NCI-H510A (cell line): ENCODE measurements at regions not wholly inside any gene's neighbourhood (a gene's known extent, or its start where the extent isn't known, plus 50 kb on each side); places are given as distances from the start of the nearest gene placed in this dataset.

Experiments used
- DNase-seq: peaks from one replicate; lab custom pipeline; 2025; lab: John Stamatoyannopoulos, UW

DNA sequence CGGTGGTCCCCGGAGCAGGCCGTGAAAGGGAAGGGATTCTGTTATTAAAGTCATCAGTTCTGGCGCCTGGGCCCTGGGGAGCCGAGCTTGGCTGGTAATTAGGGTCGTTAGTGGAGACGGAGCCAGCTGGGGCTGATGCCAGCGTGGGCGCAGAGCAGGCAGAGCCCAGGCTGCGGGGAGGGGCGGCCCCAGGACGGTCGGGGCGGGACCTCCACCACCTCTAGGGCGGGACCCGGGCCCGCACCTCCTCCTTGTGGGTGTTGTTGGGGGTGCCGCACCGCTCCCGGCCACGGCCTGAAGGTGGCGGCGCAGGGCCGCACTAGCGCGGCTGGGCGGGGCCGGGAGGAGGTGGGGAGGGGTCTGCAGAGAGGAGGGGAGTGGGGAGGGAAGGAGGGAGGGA lies 470.6 kb downstream of the PTPRU start:
- DNase-seq: no peak

DNA sequence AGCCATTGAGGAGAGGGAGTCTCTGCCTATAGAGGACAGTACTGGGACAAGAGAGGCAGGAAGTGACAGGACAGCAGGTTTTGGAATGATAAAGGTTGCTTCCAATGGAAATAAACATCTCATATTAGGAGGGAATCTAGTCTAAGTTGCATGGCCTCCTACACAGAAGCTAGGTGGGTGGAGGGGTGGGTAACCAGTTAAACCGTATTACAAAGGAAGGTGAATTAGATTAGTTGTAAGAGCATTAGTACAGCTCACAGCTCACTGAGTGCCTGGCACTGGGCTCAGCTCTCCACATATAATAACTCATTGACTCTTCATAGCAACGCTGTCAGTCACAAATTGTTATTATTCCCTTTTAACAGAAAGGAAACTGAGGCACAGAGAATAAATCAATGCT lies 468.1 kb downstream of the PTPRU start:
- DNase-seq: no peak

DNA sequence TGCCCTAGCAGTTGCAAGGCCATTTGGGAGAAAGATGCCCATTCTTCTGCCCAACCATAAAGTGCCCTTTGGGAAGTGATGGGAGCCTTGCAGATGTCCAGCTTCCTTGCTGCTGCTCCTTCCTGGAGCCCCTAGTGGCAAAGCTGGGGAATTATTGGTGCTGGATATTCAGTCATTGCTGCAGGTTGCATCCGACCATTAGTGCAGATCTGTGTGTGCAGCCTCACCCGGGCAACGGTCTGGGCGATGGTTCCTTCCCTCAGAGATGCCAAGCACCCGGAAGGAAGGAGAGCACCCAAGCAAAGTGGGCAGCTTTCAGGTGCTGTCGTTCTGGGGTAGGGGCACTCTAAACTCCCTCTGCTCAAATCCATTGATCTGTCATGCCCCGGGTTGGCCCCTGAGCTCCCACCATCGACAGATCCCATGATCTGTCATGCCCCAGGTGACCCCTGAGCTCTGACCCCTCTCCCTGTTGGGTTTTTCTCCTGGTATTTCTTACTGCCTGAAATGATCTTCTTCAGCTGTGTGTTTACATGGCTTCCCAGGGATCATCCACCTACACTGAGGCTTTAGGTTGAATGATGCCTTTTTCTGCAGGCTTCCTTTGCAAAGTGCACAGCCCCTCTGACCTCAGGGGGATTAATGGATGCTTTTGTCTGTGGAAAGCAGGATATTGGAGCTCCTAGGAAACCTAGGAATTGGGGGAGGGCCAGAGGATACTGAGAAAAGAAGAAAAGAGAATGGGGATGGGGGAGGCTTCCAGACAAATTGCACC lies 467.5 kb downstream of the PTPRU start:
- DNase-seq: no peak

- no peak for DNase-seq
Observed at GRCh38 chr1:29700491-29700890, 464.2 kb downstream of the PTPRU start.

DNA sequence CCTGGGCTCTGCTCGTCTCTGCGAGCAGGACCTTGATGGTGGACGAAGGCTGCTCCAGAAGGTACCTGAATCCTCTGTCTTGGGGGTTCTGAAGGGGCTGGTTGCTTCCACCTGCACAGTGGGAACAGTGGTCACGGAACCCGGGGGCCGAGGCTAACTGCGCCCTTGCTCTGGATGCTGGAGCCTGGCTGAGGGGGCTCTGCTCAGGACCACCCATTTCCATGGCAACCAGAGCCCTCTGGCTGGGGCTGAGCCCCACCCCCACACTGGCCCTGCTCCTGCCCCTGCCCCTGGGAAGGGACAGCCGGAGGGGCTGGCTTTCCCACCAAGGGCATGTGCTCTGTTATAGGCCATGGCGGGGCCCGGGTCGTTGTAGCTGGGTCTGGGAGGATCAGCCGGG lies 462.3 kb downstream of the PTPRU start:
- DNase-seq: no peak

DNA sequence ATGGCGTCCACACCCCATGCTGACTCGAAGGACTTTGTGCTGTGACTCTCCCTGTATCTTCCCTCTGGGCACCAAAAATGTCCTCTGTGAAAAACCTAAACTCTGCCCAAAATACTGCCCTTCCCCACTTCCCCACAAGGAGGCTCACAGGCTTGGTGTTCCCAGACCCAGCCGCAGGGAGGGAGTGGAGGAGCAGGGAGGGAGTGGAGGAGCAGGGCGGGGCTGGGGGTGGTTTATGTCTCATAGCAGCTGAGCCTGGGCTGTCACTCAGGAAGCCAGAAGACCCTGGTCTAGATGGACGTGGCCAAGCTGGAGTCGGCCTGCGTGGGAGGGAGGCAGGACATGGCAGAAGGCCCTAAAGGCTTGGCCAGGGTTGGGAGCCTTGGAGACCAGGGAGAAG lies 461.7 kb downstream of the PTPRU start:
- no peak for DNase-seq

GRCh38 chr1:29697391-29697780 lies 461.1 kb downstream of the PTPRU start:
- no peak for DNase-seq

- no peak for DNase-seq
Observed at GRCh38 chr1:29696656-29697390, 460.5 kb downstream of the PTPRU start.

DNA sequence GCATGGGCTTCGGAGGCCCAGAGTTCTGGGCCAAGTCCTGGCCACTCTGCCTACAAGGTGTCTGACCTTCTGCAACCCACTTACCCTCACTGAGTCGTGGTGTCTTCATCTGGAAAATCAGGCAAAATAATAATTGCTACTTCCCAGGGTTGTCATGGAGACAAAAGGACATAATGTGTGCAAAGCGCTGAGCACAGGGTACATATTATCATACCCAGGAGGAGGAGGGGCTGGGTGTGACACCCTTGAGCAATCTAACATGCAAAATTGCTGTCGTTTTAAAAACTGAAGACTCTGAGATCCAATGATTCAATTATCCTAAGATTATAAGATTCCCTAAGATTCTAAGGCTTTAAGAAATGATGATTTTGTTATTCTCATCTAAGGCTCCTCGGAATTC lies 459.5 kb downstream of the PTPRU start:
- no peak for DNase-seq

DNA sequence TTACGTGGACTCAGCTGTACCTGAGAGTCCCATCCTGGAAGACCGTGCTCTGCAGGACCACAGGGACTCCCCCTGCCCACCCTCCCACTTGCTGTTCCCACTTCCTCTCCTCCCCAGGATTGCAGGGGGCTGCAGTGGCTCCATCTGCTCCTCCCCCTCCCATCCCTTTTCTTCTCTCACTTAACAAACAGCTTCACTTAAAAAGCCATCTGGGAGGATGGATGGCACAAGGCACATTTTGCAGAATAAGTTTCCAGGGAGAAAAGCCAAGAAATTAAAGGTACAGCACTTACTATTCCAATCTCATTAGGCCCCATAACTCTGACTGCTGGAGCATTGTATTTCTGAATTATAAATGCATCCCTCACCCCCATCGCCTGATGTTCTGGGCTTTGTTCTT lies 458.7 kb downstream of the PTPRU start:
- no peak for DNase-seq

GRCh38 chr1:29691499-29691898 lies 455.2 kb downstream of the PTPRU start:
- DNase-seq: no peak

- DNase-seq: no peak
Observed at GRCh38 chr1:29690156-29690555, 453.8 kb downstream of the PTPRU start.

DNA sequence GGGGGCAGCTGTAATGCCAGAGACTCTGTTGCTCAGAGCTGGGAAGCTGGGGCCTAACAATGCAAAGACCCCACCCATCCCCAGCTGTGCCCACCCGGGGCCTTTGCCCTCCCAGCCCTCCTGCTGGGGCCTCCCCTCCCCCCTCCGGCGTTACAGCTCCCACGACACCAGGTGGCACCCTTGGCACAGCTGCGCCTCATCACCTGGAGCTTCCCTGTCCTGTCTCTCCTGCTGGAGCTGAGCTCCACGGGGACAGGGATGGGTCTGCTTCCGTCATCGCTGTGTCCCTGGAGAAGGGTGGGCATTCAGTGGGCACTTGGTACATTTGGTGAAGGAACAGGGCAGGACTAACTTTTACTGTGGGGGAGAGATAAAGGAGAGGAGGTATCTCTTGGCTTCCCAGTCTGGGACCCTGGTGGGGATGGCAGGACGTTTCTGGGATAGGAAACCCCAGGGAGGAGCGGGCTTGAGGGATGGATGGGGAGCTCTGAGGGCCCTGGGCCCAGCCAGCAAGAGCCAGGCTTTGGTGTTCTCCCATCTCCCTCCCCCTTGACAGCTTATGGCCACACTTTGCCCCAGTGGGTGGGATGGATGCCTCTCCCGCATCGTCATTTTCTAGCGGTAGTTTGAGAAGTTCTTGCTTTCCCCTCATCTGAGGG lies 453.2 kb downstream of the PTPRU start:
- no peak for DNase-seq

DNA sequence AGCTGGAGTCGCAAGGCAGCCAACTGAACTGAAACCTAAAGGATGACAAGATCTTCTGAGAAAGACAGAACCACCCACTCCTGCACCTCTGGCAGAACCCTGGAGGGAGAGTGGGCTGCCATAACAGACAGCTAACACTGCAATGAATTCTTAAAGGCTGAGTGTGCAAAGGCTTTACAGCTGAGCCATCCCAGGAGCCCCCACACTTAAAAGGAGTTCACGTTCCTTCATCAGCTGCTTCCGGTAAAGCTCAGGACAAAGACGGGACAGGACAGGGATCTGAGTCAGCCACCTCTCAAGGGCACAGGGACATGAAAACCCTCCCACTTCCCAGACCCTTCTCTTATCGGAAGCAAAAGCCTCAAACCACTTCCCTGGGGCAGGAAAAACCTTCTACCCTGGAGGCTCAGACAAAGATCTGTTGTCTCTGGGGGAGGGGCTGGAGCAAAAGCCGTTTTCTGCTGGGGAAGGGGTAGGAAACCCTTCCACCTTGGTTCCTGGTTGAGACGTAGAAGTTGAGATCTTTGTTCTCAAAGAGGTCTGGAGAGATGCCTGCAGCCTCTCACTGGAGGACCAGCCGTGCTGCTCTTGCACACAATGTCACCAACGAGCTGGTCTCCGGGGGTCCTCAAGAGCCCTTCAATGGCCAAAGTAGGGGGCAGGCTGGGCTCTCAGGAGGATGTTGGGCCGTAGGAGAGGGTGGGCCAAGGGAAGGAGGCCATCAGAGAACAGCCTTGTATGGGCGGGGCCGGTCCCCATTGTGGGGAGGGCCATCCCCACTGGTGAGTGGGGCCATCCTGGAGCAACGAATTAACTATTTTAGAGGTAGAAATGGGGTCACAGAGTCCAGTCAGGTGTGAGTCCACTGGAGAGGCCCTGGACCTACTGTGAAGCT lies 452.4 kb downstream of the PTPRU start:
- DNase-seq: no peak

- DNase-seq: no peak
Observed at GRCh38 chr1:29687601-29688244, 451.4 kb downstream of the PTPRU start.

DNA sequence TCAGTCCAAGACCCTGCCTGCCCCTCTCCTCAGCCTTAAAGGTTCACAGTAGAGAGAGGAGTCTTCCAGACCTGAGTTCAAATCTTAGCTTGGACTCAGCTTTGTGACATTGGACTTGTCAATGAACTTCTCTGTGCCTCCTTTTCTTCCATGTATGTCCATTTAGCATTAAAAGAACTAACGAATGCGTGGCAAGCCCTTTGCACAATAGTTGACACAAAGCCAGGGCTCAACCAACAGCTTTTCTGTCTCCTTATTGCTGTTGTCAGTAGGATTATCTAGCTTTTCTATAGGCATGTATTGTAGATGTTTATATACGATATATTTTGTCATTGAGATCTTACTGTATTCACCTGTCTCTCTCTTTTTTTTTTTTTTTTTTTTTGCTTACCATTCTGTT lies 450.8 kb downstream of the PTPRU start:
- no peak for DNase-seq

- no peak for DNase-seq
Observed at GRCh38 chr1:29686012-29686930, 449.9 kb downstream of the PTPRU start.

- DNase-seq: no peak
Observed at GRCh38 chr1:29685387-29685786, 449.1 kb downstream of the PTPRU start.

GRCh38 chr1:29684141-29684540 lies 447.8 kb downstream of the PTPRU start:
- DNase-seq: no peak

DNA sequence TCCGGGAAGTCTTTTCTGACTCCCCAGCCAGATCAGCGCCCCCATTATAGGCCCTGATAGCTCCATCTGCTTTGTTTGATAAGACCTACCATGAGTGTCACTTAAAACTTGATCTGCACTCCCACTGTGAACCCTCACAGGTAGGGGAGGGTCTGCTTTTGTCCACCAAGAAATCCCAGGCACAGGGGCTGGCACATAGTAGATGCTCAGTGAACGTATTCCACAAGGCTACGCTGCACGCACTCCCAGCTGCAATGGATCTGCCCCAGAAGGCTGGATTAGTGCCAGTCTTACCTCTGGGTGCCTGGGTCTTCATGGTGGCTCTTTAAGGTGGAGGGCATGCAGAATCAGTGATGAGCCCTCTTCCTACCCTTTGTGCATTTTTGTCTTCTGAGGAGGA lies 447.1 kb downstream of the PTPRU start:
- no peak for DNase-seq

DNA sequence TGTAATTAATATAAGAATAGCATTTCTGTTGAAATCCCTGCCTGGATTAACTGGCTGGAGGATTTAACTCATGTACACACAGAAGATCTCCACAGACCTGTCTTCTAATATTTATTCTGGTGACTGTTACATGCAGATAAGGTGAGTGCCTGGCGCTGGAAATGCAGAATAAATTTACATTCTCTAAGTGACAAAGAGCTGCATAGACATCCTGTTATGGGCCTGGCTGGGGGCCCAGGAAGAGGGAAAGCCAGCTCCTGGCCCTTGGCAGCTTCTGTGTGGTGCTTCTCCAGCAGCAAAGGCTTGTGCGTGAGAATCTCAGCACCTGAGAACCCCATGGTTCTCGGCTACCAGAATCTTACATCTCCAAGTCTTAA lies 446.6 kb downstream of the PTPRU start:
- no peak for DNase-seq
